ENCODE measurements at regions not wholly inside any gene's neighbourhood (a gene's known extent, or its start where the extent isn't known, plus 50 kb on each side); places are given as distances from the start of the nearest gene placed in this dataset.

DNA sequence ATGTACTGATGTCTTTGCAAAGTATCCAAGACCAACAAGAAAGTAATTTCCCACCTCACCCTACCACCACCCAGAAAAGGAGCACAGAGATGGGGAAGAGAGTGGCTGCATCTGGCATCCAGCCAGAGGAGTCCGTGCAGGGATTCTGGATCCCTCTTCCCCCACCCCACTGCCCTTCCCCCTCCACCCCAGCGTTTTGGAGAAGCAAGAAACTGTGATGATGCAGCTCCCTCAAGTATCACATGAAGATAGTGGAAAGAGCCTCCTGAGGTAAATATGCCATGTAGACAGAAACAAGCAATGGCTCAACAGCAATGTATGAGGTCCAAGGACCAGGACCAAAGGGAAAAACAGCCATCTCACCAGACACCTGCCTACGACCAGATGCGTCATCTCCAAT, 153.8 kb downstream of the DEPDC1B start:
- H3K36me3 ChIP-seq (ENCODE audit: control insufficient read depth, insufficient read depth, low read length): no peaks in the 10 kb centered on the region
- H3K27me3 ChIP-seq (ENCODE audit: control insufficient read depth, insufficient read depth, low read length): no peaks in the 10 kb centered on the region
- no peak overlapping the region for H3K4me2 ChIP-seq (ENCODE audit: extremely low read depth, insufficient read depth, low read length)
- no peaks in the 10 kb centered on the region for H3K9me3 ChIP-seq (ENCODE audit: control insufficient read depth, insufficient read depth, low read depth, low read length)
- H3K4me3 ChIP-seq (replicated peaks in 1 of 4; ENCODE audit: control extremely low read depth in 1 of 4, insufficient read depth in 1 of 4, low read depth in 3 of 4, low read length in 4 of 4): no peak overlapping the region
- no peaks in the 10 kb centered on the region for H3K79me2 ChIP-seq (ENCODE audit: control insufficient read depth, insufficient read depth, low read length)
- H3K4me1 ChIP-seq (ENCODE audit: control insufficient read depth, extremely low read depth, insufficient read depth, low read length): no peaks in the 10 kb centered on the region
- H4K20me1 ChIP-seq (ENCODE audit: control insufficient read depth, extremely low read depth, insufficient read depth, low read length): no peaks in the 10 kb centered on the region
- no peak overlapping the region for H3K9ac ChIP-seq (ENCODE audit: insufficient read depth, low read length)
- H3K27ac ChIP-seq (ENCODE audit: insufficient read depth, low read length): no peak overlapping the region
- H2AFZ ChIP-seq (ENCODE audit: low read length): no peak overlapping the region
- TF ChIP-seq CTCF (conservative IDR thresholded peaks at IDR 0.05 in 1 of 2, IDR thresholded peaks at IDR 0.05 in 1 of 2; ENCODE audit: low read depth in 1 of 2, low read length in 2 of 2) (no peak), EZH2 (IDR thresholded peaks at IDR 0.05; ENCODE audit: low read length, missing control alignments) (no peak)
- DNase-seq (ENCODE audit: low read depth in 2 of 2): no peak

GRCh38 chr5:60545551-60545950, 154.4 kb downstream of the DEPDC1B start:
- no peaks in the 10 kb centered on the region for H3K27me3 ChIP-seq (ENCODE audit: control insufficient read depth, insufficient read depth, low read length)

GRCh38 chr5:60544142-60544541, 155.8 kb downstream of the DEPDC1B start:
- no peak overlapping the region for H3K9ac ChIP-seq (ENCODE audit: insufficient read depth, low read length)
- no peak overlapping the region for H3K27ac ChIP-seq (ENCODE audit: insufficient read depth, low read length)
- no peaks in the 10 kb centered on the region for H3K9me3 ChIP-seq (ENCODE audit: control insufficient read depth, insufficient read depth, low read depth, low read length)
- no peaks in the 10 kb centered on the region for H3K36me3 ChIP-seq (ENCODE audit: control insufficient read depth, insufficient read depth, low read length)
- H3K4me3 ChIP-seq (replicated peaks in 1 of 4; ENCODE audit: control extremely low read depth in 1 of 4, insufficient read depth in 1 of 4, low read depth in 3 of 4, low read length in 4 of 4): no peak overlapping the region
- H3K4me1 ChIP-seq (ENCODE audit: control insufficient read depth, extremely low read depth, insufficient read depth, low read length): no peaks in the 10 kb centered on the region
- H4K20me1 ChIP-seq (ENCODE audit: control insufficient read depth, extremely low read depth, insufficient read depth, low read length): no peaks in the 10 kb centered on the region
- no peak overlapping the region for H2AFZ ChIP-seq (ENCODE audit: low read length)
- H3K4me2 ChIP-seq (ENCODE audit: extremely low read depth, insufficient read depth, low read length): no peak overlapping the region
- DNase-seq (ENCODE audit: low read depth in 2 of 2): no peak
- TF ChIP-seq EZH2 (IDR thresholded peaks at IDR 0.05; ENCODE audit: low read length, missing control alignments) (no peak), CTCF (conservative IDR thresholded peaks at IDR 0.05 in 1 of 2, IDR thresholded peaks at IDR 0.05 in 1 of 2; ENCODE audit: low read depth in 1 of 2, low read length in 2 of 2) (no peak)
- H3K79me2 ChIP-seq (ENCODE audit: control insufficient read depth, insufficient read depth, low read length): no peaks in the 10 kb centered on the region
- no peaks in the 10 kb centered on the region for H3K27me3 ChIP-seq (ENCODE audit: control insufficient read depth, insufficient read depth, low read length)

More at GRCh38 chr5:60545551-60545950, 154.4 kb downstream of the DEPDC1B start:
- H3K27ac ChIP-seq (ENCODE audit: insufficient read depth, low read length): no peak overlapping the region
- H3K9me3 ChIP-seq (ENCODE audit: control insufficient read depth, insufficient read depth, low read depth, low read length): no peaks in the 10 kb centered on the region
- DNase-seq (ENCODE audit: low read depth in 2 of 2): no peak
- H3K4me2 ChIP-seq (ENCODE audit: extremely low read depth, insufficient read depth, low read length): no peak overlapping the region
- H3K9ac ChIP-seq (ENCODE audit: insufficient read depth, low read length): no peak overlapping the region
- H2AFZ ChIP-seq (ENCODE audit: low read length): no peak overlapping the region
- no peak for TF ChIP-seq CTCF (conservative IDR thresholded peaks at IDR 0.05 in 1 of 2, IDR thresholded peaks at IDR 0.05 in 1 of 2; ENCODE audit: low read depth in 1 of 2, low read length in 2 of 2)
- no peak for TF ChIP-seq EZH2 (IDR thresholded peaks at IDR 0.05; ENCODE audit: low read length, missing control alignments)
- no peaks in the 10 kb centered on the region for H3K4me1 ChIP-seq (ENCODE audit: control insufficient read depth, extremely low read depth, insufficient read depth, low read length)
- H3K36me3 ChIP-seq (ENCODE audit: control insufficient read depth, insufficient read depth, low read length): no peaks in the 10 kb centered on the region
- no peaks in the 10 kb centered on the region for H4K20me1 ChIP-seq (ENCODE audit: control insufficient read depth, extremely low read depth, insufficient read depth, low read length)
- H3K79me2 ChIP-seq (ENCODE audit: control insufficient read depth, insufficient read depth, low read length): no peaks in the 10 kb centered on the region
- H3K4me3 ChIP-seq (replicated peaks in 1 of 4; ENCODE audit: control extremely low read depth in 1 of 4, insufficient read depth in 1 of 4, low read depth in 3 of 4, low read length in 4 of 4): no peak overlapping the region
